ENCODE measurements at regions not wholly inside any gene's neighbourhood (a gene's known extent, or its start where the extent isn't known, plus 50 kb on each side); places are given as distances from the start of the nearest gene placed in this dataset.

DNA sequence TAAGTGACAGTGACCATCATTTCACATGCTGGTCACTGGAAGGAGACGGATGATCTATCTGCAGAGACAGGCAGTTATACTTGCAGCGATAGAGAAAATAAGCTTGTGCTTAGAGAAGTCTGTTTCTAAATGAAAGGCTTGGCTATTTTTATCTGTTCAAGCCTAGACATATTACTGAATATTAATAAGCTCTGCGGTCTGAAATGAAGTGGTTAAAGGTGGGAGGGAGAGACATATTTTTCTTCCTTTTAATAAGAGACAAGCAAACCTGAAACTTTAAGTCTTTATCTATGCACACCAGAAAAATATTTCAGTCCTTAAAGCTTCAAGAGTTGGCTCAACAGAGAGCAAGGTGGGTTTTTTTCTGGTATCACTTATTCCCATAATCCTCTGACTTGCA lies 99.0 kb downstream of the CD200R1L start:
- Histone ChIP-seq H3K27me3 (no peaks in the 10 kb centered on the region), H3K36me3 (no peaks in the 10 kb centered on the region), H3K9me3 (no peaks in the 10 kb centered on the region), H3K4me3 (no peak overlapping the region), H3K27ac (replicated peaks in 1 of 4) (no peak overlapping the region), H3K4me1 (peaks cover 0 to 9% (median 0%) of the 10 kb centered on the region in 4 donors)
- no peak for DNase-seq (ENCODE audit: extremely low spot score)
- WGBS: 91% methylated on average over 3 of the region's 3 CpGs
- intact Hi-C loops (cut with DNase I): no loop called here
- TF ChIP-seq POLR2AphosphoS5 (IDR thresholded peaks at IDR 0.05) (no peak), EP300 (IDR thresholded peaks at IDR 0.05) (no peak), POLR2A (IDR thresholded peaks at IDR 0.05; ENCODE audit: low read depth) (no peak)
- TF ChIP-seq, protein P1, sequence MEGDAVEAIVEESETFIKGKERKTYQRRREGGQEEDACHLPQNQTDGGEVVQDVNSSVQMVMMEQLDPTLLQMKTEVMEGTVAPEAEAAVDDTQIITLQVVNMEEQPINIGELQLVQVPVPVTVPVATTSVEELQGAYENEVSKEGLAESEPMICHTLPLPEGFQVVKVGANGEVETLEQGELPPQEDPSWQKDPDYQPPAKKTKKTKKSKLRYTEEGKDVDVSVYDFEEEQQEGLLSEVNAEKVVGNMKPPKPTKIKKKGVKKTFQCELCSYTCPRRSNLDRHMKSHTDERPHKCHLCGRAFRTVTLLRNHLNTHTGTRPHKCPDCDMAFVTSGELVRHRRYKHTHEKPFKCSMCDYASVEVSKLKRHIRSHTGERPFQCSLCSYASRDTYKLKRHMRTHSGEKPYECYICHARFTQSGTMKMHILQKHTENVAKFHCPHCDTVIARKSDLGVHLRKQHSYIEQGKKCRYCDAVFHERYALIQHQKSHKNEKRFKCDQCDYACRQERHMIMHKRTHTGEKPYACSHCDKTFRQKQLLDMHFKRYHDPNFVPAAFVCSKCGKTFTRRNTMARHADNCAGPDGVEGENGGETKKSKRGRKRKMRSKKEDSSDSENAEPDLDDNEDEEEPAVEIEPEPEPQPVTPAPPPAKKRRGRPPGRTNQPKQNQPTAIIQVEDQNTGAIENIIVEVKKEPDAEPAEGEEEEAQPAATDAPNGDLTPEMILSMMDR (IDR thresholded peaks at IDR 0.05): no peak

DNA sequence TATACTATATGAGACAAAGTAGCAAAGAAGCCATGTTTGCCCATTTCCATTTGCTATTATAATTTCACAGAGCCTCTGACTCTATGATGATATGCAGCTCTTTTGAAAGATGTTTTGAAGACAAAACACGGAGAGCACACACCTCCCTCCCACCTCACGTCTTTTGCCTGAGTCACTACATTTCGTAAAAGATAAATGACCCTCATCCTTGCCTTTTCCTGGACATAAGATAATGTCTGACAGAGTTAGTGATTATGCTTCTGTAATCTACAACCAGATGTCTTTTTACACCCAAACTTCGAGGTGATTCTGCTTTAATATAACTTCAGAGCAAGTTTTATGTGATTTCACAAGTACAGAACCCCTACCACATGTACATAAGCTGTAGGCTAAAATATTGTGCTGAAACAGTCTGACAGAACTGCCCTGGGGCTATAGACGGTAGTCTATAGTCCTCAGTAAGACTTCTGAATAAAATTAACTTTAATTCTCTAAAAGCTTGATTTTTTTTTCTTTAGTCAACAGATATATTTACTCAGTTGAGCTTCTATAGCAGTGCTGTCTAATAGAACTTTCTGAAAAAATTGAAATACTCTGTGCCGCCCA lies 99.9 kb downstream of the CD200R1L start:
- WGBS: 56% methylated on average over 6 of the region's 6 CpGs

GRCh38 chr3:112745567-112746248 lies 101.0 kb downstream of the CD200R1L start:
- H3K4me1 ChIP-seq: peaks cover 0 to 9% (median 0%) of the 10 kb centered on the region in 4 donors
- 88% methylated on average over 4 of the region's 4 CpGs for WGBS
- no peaks in the 10 kb centered on the region for H3K36me3 ChIP-seq
- H3K27me3 ChIP-seq: no peaks in the 10 kb centered on the region
- no peak for TF ChIP-seq POLR2A (IDR thresholded peaks at IDR 0.05; ENCODE audit: low read depth)
- no peak for TF ChIP-seq EP300 (IDR thresholded peaks at IDR 0.05)
- TF ChIP-seq, protein P1 (IDR thresholded peaks at IDR 0.05): no peak
- no peak for TF ChIP-seq POLR2AphosphoS5 (IDR thresholded peaks at IDR 0.05)
- H3K4me3 ChIP-seq: no peak overlapping the region
- H3K27ac ChIP-seq (replicated peaks in 1 of 4): peak overlapping the region in 1 of 4 donors; percentile 27
- H3K9me3 ChIP-seq: no peaks in the 10 kb centered on the region
- no peak for DNase-seq (ENCODE audit: extremely low spot score)
- intact Hi-C loops (cut with DNase I): no loop called here

More for the DNA sequence above, 99.9 kb downstream of the CD200R1L start:
- H3K36me3 ChIP-seq: no peaks in the 10 kb centered on the region
- peak in 1 of 2 donors; percentile 34 for TF ChIP-seq POLR2AphosphoS5 (IDR thresholded peaks at IDR 0.05)
- no peak for TF ChIP-seq POLR2A (IDR thresholded peaks at IDR 0.05; ENCODE audit: low read depth)
- no peak overlapping the region for H3K4me3 ChIP-seq
- DNase-seq (ENCODE audit: extremely low spot score): no peak
- intact Hi-C loops (cut with DNase I): no loop called here
- H3K27ac ChIP-seq (replicated peaks in 1 of 4): peak overlapping the region in 2 of 4 donors; percentile 5 to 25
- peaks cover 0 to 9% (median 0%) of the 10 kb centered on the region in 4 donors for H3K4me1 ChIP-seq
- no peaks in the 10 kb centered on the region for H3K27me3 ChIP-seq
- no peaks in the 10 kb centered on the region for H3K9me3 ChIP-seq

GRCh38 chr3:112744825-112745566 lies 101.7 kb downstream of the CD200R1L start:
- TF ChIP-seq, protein P1 (IDR thresholded peaks at IDR 0.05): no peak
- TF ChIP-seq POLR2A (IDR thresholded peaks at IDR 0.05; ENCODE audit: low read depth) (no peak), EP300 (IDR thresholded peaks at IDR 0.05) (no peak), POLR2AphosphoS5 (IDR thresholded peaks at IDR 0.05) (no peak)
- Histone ChIP-seq H3K27ac (replicated peaks in 1 of 4) (no peak overlapping the region), H3K27me3 (no peaks in the 10 kb centered on the region), H3K9me3 (no peaks in the 10 kb centered on the region), H3K4me3 (no peak overlapping the region), H3K36me3 (no peaks in the 10 kb centered on the region), H3K4me1 (peaks cover 0 to 9% (median 0%) of the 10 kb centered on the region in 4 donors)
- no peak for DNase-seq (ENCODE audit: extremely low spot score)
- WGBS: 40% methylated on average over 2 of the region's 2 CpGs
- intact Hi-C loops (cut with DNase I): no loop called here

DNA sequence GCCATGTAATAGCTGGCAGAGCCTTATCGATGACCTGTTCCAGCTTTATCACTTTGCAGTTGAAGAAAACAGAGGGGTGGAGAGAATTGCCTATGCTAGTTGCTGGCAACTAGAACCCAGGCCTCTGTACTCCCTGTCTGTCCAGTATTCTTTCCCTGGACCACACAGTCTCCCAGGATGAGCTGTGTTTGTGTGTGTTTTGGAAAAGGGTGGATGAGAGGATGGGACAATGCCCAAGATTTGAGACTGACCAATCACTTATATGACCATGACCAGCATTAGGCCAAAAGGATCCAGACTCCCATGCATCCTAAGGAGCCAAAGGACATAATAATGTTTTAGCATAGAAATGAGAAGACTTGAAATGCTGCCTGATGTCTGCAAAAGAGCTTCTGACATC lies 102.6 kb downstream of the CD200R1L start:
- 62% methylated on average over 1 of the region's 1 CpG for WGBS
- Histone ChIP-seq H3K27ac (replicated peaks in 1 of 4) (peak overlapping the region in 1 of 4 donors; percentile 28), H3K27me3 (no peaks in the 10 kb centered on the region), H3K9me3 (no peaks in the 10 kb centered on the region), H3K36me3 (no peaks in the 10 kb centered on the region), H3K4me1 (peaks cover 0 to 9% (median 2%) of the 10 kb centered on the region in 4 donors), H3K4me3 (no peak overlapping the region)
- no peak for TF ChIP-seq POLR2A (IDR thresholded peaks at IDR 0.05; ENCODE audit: low read depth)
- no peak for TF ChIP-seq POLR2AphosphoS5 (IDR thresholded peaks at IDR 0.05)
- DNase-seq (ENCODE audit: extremely low spot score): no peak
- intact Hi-C loops (cut with DNase I): no loop called here
